ENCODE measurements at regions not wholly inside any gene's neighbourhood (a gene's known extent, or its start where the extent isn't known, plus 50 kb on each side); places are given as distances from the start of the nearest gene placed in this dataset.

DNA sequence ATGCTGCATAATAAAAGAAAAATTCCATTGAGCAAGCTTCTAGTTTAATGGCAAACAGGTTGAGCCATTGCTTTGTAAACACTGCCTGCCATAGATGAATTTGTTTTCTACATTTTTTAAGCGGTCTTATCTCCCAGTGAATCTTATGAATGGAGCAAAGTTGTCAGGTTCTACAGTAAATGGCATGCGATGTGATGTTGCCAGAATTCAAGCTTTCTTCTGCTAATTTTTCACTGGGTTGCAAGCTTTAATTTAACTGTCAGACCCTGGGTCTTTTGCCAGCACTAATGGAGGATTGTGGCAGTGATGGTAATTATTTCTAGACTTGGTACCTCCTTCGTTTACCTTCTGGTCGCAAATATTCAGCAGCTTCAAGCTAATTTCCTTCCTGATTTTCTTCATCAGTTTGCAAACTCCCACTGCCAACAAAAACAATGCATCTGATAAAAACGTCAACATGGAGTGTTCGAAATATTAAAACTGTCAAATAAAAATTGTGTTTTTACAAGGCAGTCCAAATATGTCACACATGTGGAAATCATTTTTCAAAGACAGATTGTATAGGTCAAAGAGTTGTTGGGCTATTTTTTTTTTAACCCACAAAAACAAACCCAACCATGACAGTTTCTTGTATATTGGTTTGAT, 274.2 kb upstream of the ERCC4 start:
- no peak for ATAC-seq
- Histone ChIP-seq H3K27ac (no peak overlapping the region), H3K9me3 (no peaks in the 10 kb centered on the region), H3K36me3 (no peaks in the 10 kb centered on the region), H3K4me3 (no peak overlapping the region), H3K4me1 (no peaks in the 10 kb centered on the region), H3K27me3 (no peaks in the 10 kb centered on the region)
- DNase-seq, result no peak
- WGBS (ENCODE audit: insufficient coverage, low coverage, low lambda C conversion rate, missing lambda C conversion rate), result 21% methylated on average over 6 of the region's 6 CpGs
- intact Hi-C loops (cut with DNase I), result no loop called here
- TF ChIP-seq POLR2A (IDR thresholded peaks at IDR 0.05), result no peak
- TF ChIP-seq, protein P1, sequence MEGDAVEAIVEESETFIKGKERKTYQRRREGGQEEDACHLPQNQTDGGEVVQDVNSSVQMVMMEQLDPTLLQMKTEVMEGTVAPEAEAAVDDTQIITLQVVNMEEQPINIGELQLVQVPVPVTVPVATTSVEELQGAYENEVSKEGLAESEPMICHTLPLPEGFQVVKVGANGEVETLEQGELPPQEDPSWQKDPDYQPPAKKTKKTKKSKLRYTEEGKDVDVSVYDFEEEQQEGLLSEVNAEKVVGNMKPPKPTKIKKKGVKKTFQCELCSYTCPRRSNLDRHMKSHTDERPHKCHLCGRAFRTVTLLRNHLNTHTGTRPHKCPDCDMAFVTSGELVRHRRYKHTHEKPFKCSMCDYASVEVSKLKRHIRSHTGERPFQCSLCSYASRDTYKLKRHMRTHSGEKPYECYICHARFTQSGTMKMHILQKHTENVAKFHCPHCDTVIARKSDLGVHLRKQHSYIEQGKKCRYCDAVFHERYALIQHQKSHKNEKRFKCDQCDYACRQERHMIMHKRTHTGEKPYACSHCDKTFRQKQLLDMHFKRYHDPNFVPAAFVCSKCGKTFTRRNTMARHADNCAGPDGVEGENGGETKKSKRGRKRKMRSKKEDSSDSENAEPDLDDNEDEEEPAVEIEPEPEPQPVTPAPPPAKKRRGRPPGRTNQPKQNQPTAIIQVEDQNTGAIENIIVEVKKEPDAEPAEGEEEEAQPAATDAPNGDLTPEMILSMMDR (IDR thresholded peaks at IDR 0.05), result no peak

GRCh38 chr16:13660807-13661206, 259.1 kb upstream of the ERCC4 start:
- Histone ChIP-seq H3K9me3 (no peaks in the 10 kb centered on the region), H3K4me3 (no peak overlapping the region), H3K27me3 (no peaks in the 10 kb centered on the region), H3K4me1 (no peaks in the 10 kb centered on the region), H3K27ac (no peak overlapping the region), H3K36me3 (no peaks in the 10 kb centered on the region)
- DNase-seq (no peak), ATAC-seq (no peak)
- TF ChIP-seq, protein P1 (IDR thresholded peaks at IDR 0.05), result no peak
- no peak for TF ChIP-seq POLR2A (IDR thresholded peaks at IDR 0.05)
- intact Hi-C loops (cut with DNase I), result no loop called here
- WGBS (ENCODE audit: insufficient coverage, low coverage, low lambda C conversion rate, missing lambda C conversion rate), result 80% methylated on average over 2 of the region's 8 CpGs

DNA sequence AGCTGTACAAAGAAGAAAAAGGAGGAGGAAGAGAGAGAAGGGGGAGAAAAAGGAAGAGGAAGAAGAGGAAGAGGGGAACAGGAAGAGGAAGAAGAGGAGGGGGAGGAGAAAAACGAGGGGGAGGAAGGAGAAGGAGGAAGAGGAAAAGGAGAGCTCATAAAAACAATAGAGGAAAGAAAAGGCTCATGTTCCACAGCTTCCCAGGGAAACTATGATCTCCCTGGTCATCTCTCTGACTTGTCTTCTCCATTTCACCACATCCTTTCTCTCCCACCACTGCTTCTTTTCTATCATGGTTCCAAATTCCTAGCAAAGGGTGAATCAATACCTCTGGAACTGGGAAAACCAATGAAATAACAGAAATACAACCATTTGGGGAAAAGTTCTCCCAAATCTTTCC, 254.1 kb upstream of the ERCC4 start:
- intact Hi-C loops (cut with DNase I), result no loop called here
- Histone ChIP-seq H3K4me3 (no peak overlapping the region), H3K36me3 (no peaks in the 10 kb centered on the region), H3K27me3 (no peaks in the 10 kb centered on the region), H3K9me3 (no peaks in the 10 kb centered on the region), H3K27ac (no peak overlapping the region), H3K4me1 (no peaks in the 10 kb centered on the region)
- TF ChIP-seq, protein P1 (IDR thresholded peaks at IDR 0.05), result no peak
- TF ChIP-seq POLR2A (IDR thresholded peaks at IDR 0.05), result no peak
- DNase-seq (no peak), ATAC-seq (no peak)
- 0% methylated on average over 1 of the region's 1 CpG for WGBS (ENCODE audit: insufficient coverage, low coverage, low lambda C conversion rate, missing lambda C conversion rate)

- TF ChIP-seq, protein P1 (IDR thresholded peaks at IDR 0.05), result no peak
- Histone ChIP-seq H3K4me3 (no peak overlapping the region), H3K36me3 (no peaks in the 10 kb centered on the region), H3K9me3 (no peaks in the 10 kb centered on the region), H3K27ac (no peak overlapping the region), H3K27me3 (no peaks in the 10 kb centered on the region), H3K4me1 (no peaks in the 10 kb centered on the region)
- no peak for DNase-seq
- 71% methylated on average over 3 of the region's 3 CpGs for WGBS (ENCODE audit: insufficient coverage, low coverage, low lambda C conversion rate, missing lambda C conversion rate)
- intact Hi-C loops (cut with DNase I), result no loop called here
- no peak for ATAC-seq
These were observed 247.8 kb upstream of the ERCC4 start for GRCh38 chr16:13672196-13672595.

Measured in right lobe of liver (tissue), 6 donors.